NCI-H510A (cell line): ENCODE measurements at regions not wholly inside any gene's neighbourhood (a gene's known extent, or its start where the extent isn't known, plus 50 kb on each side); places are given as distances from the start of the nearest gene placed in this dataset.
"Not testable (repeated sequence)": the region's sequence is repeated elsewhere in the genome, so short reads cannot be mapped to it uniquely, and the experiment has no call there.

Source experiments
- DNase-seq: peaks from one replicate; lab custom pipeline; 2025; lab: John Stamatoyannopoulos, UW

DNA sequence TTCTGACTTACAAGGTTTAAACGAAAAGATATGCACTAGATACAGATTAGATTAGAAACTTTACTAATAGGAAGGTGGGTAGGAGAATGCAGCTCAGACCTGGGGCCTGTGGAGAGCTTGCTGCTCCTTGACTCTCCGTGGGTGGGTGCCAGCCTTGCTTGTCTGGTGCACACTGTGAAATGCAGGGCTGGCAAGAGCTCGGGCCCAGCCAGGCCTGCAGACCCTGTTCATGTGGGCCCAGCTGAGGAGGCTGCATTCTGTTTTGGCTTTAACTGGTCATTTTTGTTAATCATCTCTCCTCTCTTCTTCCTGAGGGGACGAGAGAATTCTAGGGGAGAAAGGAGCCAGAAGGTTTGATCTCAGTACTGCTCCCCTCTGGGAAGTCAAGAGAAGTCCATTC is 325.4 kb downstream of the QKI start:
- DNase-seq: no peak

DNA sequence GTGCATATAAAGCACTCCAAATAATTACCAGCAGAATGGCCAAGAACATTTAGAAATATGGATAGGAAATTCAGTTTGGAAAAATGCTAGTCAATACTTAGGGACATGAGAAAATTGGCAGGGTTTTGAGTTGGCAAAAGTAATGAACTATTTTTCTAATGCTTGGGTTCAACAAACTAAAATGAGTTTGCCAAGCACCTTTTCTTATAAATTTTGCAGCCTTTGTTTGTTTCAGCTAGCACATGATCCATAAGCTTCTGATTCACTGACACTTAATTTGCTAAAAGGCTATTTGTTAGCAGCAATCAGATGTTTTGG is 324.8 kb downstream of the QKI start:
- no peak for DNase-seq

DNA sequence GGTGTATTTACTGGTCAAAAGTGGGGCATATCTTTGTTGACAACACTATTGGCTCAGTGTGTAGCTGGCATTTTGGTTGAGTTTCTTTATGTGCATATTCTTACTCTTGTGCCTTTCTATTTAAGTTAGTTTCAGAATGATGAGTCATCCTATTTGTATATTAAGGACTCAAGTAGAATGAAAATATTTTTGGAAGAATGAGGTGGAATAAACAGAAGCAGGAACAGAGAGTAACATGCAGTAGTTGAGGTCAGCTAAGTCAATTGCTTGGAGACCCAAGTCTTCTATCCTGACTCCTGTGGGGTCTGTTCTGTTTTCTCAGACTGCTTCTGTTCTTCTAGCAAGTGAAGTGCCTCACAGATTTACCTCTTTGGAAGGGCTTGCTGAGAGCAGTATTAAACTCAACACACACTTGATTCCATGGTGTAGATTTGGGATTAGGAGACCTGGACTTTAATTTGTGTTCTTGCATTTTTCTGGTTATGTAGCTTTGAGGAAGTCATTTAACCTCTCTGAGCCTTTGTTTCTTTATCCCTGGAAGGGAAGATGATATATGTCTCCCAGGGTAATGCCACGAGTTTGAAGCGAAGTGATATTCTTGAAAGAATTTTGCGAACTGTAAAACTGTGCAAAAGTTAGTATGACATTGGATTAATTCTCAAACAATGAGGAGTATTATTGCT is 324.3 kb downstream of the QKI start:
- DNase-seq: no peak

DNA sequence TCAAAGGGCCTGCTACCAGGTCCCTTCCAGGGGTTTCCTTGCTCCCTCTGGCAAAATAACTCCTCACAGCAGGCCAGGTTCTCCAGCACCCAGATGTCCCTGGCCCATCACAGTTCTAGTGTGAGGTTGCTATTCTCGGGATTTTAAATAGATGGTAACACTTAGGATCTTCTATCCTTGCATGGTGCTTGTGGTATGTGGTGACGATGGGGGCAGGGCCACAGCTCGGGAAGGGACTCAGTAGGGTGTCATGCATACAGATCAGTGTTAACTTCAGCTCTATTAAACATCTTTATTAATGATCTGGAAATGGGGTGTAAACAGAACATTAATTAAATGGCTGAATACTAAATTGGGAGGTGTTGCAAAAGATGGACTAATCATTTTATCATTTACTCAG is 323.8 kb downstream of the QKI start:
- DNase-seq: no peak

DNA sequence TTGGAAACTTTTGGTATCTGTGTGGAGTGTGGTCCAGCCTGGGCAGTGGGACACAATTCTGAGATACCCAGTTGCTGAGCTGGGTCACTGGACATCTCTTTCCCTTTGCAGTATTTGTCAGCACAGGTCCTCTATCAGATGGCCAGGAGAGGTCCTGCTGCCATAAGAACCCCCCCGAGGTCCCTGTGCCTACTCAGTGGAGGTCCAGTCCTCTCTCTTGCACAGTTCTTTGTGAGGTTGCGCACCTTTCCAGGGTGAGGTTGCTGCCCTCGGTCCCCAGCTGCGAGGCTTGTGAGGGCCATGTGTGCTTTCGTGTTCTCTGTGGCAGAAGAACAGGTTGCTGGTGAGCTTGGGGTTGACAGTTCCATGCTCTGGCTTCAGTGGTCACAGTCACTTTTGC is 320.6 kb downstream of the QKI start:
- DNase-seq: no peak

DNA sequence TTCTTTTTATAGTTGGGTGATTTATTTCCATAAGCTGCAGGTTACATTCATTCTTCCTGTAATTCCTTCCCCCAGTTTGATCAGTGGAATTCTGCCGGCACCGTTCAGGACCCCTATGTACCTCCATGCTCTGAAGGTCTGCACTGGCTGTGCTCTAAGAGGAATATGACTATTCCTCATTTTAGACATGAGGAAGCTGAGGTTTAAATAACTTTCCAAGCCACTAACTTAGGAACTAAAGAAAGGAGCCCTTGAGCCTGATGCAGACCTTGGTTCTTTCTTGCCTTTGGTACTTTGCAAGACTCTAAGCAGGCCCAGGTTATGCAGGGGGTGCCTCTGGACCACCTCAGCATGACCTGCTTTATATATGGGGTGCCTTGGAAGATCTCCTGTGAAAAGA is 318.5 kb downstream of the QKI start:
- no peak for DNase-seq

DNA sequence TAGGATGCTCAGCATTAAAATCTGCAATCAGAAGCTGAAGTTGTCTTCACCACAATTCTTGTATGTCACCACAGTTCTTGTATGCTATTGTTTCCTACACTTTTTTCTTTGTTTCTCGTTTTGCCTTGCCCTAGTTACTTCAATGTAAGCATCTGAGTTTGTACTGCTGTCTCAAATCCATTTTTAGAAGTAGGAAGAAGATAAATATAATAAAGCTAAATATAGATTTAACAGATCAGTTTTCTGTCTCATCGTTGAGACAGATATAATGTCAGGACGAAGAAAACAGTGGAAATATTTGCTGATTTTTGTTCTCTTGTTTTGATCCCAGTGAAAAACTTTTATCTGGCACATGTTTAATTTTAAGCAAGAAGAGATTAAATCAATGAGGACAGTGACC is 318.0 kb downstream of the QKI start:
- no peak for DNase-seq

DNA sequence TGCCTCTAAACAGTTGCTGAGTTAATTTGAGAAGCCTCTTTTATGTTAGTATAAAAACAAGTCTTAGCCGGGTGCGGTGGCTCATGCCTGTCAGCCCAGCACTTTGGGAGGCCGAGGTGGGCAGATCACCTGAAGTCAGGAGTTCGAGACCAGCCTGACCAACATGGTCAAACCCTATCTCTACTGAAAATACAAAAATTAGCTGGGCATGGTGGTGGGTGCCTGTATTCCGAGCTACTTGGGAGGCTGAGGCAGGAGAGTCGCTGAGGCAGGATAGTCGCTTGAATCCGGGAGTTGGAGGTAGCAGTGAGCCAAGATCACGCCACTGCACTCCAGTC is 317.5 kb downstream of the QKI start:
- DNase-seq: not testable (repeated sequence)

DNA sequence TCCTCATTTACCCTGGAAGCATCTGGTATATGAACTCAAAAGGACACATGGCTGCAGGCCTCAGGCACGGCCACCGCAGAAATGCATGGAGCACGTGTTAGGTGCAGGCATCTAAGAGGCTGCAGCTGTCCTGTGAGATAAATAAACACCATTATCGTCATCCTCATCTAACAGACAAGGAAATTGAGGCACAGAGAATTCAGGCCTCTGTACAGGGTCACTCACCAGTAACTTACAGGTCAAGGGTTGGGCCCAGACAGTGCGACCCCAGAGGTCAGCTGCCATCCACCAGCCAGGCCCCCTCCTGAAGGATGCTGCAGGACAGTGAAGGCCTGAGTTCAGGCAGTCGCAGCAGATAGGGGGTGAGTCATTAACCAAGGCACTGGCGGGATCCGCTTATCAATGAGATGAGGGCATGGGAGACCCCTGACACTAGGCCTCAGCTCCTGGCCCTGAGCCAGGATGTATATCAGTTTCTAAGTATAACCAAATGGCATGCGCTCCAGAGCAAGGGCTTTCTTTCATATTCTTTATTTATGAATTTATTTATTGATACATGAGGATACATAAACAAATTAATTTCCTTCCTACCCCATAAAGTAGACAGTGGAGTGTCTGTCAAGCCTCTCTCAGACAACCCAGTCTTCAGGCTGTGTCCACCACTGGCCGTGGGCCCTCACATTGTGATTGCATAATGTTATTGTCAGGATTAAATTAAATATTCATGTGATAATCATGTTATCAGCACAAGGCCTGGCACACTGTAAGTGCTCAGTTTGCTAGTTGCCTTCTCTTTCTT is 316.9 kb downstream of the QKI start:
- DNase-seq: no peak

DNA sequence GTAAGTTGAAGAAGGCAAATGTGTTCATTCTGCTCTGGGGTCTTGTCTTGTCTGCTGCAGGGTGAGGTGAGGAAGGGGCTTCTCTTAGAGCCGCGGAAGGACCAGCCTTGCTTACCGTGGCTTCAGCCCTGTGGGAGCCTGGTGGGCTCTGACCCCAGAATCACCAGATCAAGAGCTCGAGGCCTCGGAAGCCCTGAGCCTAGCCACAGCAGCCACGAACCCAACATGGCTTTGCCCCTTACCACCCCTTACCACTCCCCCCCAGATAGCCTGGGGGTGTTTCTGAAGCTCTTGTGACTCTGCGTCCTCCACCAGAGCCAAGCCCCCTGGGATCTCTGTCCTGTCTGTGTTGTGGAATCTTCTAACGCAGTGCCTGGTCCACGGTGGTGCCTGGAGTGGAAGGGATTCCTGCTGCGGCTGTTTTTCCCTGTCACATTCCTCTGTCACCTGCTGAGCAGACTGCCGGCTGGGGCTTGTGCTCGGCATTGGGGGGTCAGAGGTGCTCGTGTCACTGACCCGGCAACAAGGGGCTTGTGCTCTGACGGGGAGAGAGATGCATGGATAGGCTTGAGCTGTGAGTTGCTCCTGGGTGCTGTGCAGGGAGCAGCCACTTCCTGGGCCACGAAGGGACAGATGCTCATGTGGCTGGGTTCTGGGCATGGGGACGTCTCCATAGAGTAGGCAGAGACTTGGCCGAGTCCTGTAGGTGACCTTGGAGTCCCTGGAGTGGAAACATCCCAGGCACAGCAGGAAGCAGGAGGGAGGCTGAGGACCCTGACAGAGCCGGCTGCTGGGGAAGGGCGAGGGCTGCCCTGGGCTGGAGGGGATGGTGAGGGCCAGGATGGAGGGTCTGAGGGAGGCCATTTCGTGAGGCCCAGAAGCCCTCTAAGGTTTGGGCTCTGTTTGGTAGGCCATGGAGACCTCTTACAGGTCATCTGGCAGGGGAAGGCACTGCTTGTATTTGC is 316.0 kb downstream of the QKI start:
- no peak for DNase-seq

DNA sequence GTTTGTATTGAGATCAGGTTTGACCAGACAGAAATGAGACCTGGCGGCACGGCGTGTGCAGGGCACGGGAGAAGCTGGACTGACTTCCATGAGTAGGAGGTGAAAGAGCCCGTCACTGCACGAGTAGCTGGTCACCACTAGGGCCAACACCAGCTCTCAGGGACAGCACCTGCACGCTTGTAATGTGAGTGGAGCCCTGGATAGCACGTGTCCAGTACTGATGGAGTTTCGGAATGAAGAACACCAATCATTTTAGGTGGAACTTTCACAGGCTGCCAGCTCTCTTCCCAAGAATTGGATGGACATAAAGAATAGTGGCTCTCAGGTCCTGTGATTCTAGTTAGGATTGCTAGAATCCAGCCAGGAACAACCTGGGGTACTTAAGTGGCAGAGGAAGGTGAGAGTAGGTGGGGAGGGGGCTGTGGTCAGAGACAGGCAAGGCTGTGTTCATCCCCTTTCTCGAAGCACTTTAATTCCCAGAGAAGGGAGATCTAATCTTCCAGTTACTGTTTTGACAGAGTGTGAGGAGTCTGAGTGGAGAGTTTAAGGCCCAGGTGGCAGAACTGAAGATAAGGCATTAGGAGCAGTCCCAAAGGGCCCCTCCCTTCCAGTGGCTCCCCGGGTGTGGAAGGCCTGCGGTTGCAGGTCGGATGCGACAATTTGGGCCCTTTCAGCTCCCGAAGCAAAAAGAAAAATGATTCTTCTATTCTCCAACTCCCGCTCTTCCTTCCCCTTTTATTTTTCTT is 314.8 kb downstream of the QKI start:
- no peak for DNase-seq

DNA sequence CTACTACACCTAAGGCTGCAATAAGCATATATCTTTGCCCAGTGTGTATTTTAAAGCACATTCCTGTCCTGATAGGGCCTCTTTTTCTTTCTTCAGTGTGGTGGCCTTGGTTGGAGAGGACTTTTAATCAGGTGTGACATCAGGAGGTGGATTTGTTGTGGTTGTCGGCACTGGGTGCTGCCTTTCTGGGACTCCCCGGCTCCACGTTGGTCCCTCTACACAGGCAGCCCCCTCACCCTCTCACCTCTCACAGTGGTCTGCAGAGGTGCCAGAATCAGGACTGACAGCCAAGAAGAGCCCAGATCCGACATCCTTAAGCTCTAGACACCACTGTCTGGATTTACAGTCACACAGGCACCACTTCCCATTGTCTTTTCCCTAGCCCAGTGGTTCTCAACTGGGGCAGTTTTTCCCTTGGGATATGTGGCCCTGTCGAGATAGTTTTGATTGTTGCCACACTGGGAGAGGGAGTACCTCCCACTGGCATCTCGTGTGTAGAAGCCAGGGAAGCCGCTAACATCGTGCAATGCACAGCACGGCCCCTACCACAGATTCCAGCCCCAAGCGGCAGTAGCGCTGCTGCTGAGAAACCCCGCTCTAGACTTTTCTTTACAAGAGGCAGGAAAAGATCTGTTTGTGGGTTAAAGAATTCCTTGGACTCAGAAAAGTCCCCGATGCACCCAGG is 314.1 kb downstream of the QKI start:
- DNase-seq: no peak

DNA sequence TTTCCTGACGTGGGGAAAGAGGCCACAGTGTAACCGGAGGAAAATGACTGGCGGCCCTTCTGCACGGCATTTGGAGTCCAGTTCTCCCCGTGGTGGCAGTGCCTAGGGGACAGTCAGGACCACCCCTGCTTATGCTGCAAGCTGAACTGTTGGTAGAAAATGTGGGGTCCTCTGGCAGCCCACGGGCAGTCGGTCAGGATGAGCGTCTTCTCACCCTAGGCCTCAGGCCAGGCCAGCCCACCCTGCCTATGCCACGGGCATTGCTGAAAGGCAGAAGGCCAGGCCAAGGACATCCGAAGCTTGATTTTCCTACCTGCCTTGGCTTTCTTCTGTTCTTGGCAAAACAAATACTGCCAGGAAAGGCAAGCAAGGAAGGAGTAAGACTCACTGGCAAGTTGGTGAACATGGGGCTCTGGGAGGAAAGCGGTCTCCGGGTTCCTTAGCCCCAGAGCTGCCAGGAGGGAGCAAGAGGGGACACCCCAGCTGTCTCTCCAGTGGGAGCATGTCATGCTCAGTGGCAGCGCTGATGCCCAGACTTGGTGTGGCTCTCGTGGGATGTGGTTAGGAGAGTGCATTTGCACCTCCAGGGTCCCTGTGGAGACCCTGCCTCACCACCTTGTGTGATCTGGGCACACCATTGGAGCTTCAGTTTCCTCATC is 311.6 kb downstream of the QKI start:
- no peak for DNase-seq

DNA sequence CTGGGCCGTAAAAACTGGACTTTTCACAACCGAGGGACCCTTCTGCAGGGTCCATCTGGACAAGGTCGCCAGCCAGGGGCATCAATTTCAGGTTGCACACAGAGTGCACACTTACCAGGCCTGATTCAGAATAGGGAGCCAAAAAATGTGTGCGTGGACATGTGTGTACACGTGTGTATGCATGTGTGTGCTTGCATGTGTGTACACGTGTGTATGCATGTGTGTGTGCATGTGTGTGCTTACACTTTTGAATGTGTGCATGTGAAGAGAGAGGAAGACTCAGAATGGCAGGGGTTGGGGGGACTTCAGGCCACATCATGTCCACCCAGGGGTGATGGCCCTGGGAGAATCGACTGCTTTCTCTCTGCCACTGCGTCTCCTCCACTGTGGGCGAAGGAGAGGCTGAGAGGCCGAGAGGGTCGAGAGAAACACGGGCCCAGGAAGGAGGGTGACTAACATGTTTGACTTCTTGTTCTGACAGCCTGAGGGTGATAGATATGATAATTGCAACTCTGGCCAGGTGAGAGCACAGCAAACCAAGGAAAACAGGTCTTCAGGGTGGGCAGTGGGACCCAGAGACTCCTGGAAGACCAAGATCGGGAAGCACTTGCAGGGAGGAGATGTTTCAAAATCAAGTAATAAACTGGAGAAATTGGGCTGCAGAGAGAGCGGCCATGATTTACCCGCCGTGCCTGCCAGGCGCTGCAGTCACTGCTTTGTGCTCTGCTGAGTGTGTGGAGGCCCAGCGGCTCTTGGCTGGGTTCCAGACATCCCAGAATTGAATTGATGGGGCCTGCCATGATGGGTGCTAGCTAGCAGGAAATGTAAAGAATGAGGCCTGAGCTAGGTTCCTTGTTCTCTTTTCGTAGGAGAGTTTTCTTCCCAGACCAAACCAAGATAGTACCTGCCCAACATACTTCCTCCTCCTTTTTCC is 310.8 kb downstream of the QKI start:
- no peak for DNase-seq

DNA sequence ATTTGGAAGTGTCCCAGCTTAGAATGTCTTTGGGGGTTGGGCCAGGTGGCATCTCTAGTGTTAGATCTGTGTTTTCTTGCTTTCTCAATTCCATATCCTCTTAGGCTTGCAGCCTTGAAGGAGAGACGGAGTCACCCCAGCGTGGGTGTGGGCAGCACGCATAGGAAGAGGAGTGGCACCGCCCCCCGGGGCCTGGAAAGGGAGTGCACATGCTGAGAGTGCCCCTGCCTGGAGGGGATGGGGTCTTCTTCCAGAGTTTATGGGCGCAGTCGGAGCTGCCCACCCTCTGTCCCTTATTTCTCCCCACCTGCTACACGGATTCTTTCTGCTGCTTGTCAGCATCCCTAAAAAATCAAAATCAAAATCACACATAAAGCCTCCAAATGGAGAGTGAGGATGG is 309.7 kb downstream of the QKI start:
- DNase-seq: no peak

DNA sequence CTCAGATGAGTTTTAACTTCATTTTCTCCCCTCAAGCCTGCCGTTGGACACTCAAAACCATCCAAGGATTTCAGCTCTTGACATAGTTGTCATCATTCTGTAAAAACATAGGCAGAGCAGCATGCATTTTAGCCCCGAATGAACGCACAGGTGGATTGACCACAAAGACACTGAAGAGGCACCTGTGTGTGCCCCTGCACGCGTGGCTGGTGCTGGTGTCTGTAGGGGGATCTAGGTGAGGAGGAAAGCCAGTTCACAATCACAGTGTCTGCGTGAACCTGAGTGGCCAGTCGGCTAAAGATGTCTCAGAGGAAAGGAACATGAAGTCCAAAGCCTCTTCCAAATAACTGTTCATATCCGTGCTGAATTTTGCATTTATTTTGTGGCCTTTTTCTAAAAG is 309.2 kb downstream of the QKI start:
- DNase-seq: no peak

DNA sequence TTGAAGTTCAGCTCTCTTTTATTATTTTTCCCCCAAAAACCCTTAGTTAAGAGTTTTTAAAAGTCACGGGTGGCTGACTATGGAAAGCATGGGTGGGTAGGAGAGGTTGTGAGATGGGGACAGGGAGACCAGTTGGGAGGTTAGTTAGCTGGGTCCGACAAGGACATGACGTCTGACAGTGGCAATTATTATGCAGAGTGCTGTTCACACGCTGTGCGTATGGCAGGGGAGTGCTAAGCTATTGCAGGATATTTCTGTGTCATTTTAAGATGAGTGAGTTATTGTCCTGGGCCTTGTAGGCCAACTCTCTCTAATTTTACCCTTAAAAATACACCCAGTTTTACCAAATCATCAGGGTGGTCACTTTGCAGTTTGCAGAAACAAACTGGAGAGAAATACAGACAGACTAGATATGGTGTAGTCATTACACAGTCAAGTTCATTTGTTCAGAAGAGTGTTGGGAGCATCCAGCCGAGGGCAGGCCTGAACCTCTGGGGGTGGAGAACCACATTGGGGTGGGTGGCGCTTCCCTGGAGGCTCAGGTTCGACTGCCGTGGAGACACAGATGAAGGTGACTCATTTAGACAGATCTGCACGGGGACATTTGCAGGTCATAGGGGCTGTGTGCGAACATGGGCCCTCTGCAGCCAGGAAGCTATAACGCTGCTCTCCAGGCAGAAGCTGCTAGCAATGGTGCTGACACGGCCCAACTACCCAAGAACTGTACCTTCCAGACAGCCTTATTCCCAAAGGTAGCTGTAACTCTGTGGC is 307.6 kb downstream of the QKI start:
- DNase-seq: no peak

DNA sequence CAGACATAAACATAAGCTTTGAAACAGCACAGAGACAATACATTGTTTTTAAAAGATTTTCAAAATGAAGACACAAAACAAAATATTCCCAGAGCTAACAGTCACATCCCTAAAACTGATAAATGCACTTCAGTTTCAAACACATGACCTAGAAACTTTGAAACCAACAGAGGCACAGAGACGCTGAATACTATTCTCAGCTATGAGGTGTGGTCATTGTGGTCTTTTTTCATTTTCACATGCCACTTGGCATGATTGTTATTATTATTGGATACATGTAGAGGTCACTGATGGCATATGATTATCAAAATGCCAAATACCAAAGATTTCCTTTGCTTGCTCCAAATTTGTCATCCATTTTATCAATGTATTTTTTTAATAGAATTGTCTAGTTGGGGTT is 306.9 kb downstream of the QKI start:
- DNase-seq: no peak
